GM12878 (cell line): ENCODE measurements at regions not wholly inside any gene's neighbourhood (a gene's known extent, or its start where the extent isn't known, plus 50 kb on each side); places are given as distances from the start of the nearest gene placed in this dataset.

ENCODE experiments used
- ATAC-seq: fragments of 200-7000 bp; cut with Tn5 transposase; 3 replicates; pipeline ENCODE4 v1.9.1; 2020; ENCODE audit warnings: mild to moderate bottlenecking, moderate library complexity
- BruUV-seq: library from RNA; stranded (reverse); fragments of 400-500 nt; replicated peaks from 2 replicates; lab custom pipeline; 2021; lab: Mats Ljungman, UMichigan
- CTCF ChIA-PET: fragments of 300-600 bp; sonication (Branson Sonifier 250); formaldehyde crosslinking; extraction: SDS; loops from one replicate; lab custom pipeline; 2021; ENCODE audit warnings: inconsistent platforms; lab: Yijun Ruan, JAX
- POLR2A ChIA-PET: fragments of 350-600 bp; formaldehyde crosslinking; extraction: SDS; loops from one replicate; lab custom pipeline; 2021; ENCODE audit warnings: inconsistent platforms; lab: Charles Lee
- RAD21 ChIA-PET: fragments of 300-600 bp; sonication (Branson Sonifier 250); formaldehyde crosslinking; loops from one replicate; lab custom pipeline; 2023; ENCODE audit warnings: antibody characterized with exemption; ENCODE audit not compliant: unreplicated experiment; lab: Charles Lee
- SMC1A ChIA-PET: fragments of 300-600 bp; sonication (Branson Sonifier 250); formaldehyde crosslinking; loops from one replicate; lab custom pipeline; 2023; ENCODE audit not compliant: unreplicated experiment, uncharacterized antibody; lab: Charles Lee
- DNase-seq: peaks from one replicate; pipeline ENCODE4 v3.0.0-alpha.2; 2011; ENCODE audit warnings: low read depth, low spot score
- FAIRE-seq: peaks from 3 replicates; lab custom pipeline; 2011; peaks lifted over from hg19 to GRCh38; lab: Jason Lieb, UNC
- H2AFZ ChIP-seq: 2 replicates; pipeline ENCODE4 v1.6.0; 2011; ENCODE audit warnings: low read depth, low read length, control low read depth; ENCODE audit not compliant: control insufficient read depth
- H3K27ac ChIP-seq: 2 replicates; pipeline ENCODE4 v1.5.1; 2011; ENCODE audit warnings: control low read depth; ENCODE audit not compliant: control insufficient read depth, insufficient read depth
- H3K27me3 ChIP-seq, 2 experiments: replicated peaks in 1 of 2; 2 replicates each; pipeline versions ENCODE4 v1.6.0 to v1.6.1; 2011; ENCODE audit warnings: low read length in 1 of 2; ENCODE audit not compliant: control insufficient read depth in 2 of 2, insufficient read depth in 2 of 2
- H3K36me3 ChIP-seq, 2 experiments: 2 replicates each; pipeline ENCODE4 v1.5.1; 2011; ENCODE audit warnings: low read length in 1 of 2; ENCODE audit not compliant: control insufficient read depth in 2 of 2, insufficient read depth in 2 of 2
- H3K4me1 ChIP-seq: 2 replicates; pipeline ENCODE4 v1.6.1; 2011; ENCODE audit warnings: mild to moderate bottlenecking, low read length, moderate library complexity, mixed read lengths; ENCODE audit not compliant: control insufficient read depth, insufficient read depth
- H3K4me2 ChIP-seq: 2 replicates; pipeline ENCODE4 v1.6.0; 2011; ENCODE audit warnings: control low read depth; ENCODE audit not compliant: control insufficient read depth, insufficient read depth
- H3K4me3 ChIP-seq: fragments of 200-600 bp; sonication (generic); 2 replicates; pipeline ENCODE4 v1.5.1; 2016
- H3K79me2 ChIP-seq: 2 replicates; pipeline ENCODE4 v1.6.0; 2011; ENCODE audit warnings: low read length; ENCODE audit not compliant: control insufficient read depth, insufficient read depth
- H3K9ac ChIP-seq: 2 replicates; pipeline ENCODE4 v1.8.0; 2011; ENCODE audit warnings: low read length, control low read depth, mixed read lengths; ENCODE audit not compliant: control insufficient read depth, insufficient read depth
- H3K9me3 ChIP-seq: replicated peaks from 3 replicates; pipeline ENCODE4 v1.5.1; 2011; ENCODE audit warnings: mild to moderate bottlenecking, low read length; ENCODE audit not compliant: control insufficient read depth, insufficient read depth
- H4K20me1 ChIP-seq: 2 replicates; pipeline ENCODE4 v1.6.0; 2011; ENCODE audit not compliant: control insufficient read depth, insufficient read depth
- CBX5 ChIP-seq: sonication (generic); IDR thresholded peaks from 2 replicates; pipeline ENCODE4 v1.6.1; 2016; ENCODE audit warnings: low read depth, moderate library complexity, mild to moderate bottlenecking, inconsistent platforms
- CREM ChIP-seq: IDR thresholded peaks from 2 replicates; pipeline ENCODE4 v1.6.1; 2014; ENCODE audit warnings: antibody characterized with exemption, low read depth
- GATAD2B ChIP-seq: fragments of 450-650 bp; conservative IDR thresholded peaks from 2 replicates; pipeline ENCODE4 v1.6.1; 2017; ENCODE audit warnings: low read depth, mild to moderate bottlenecking, moderate library complexity
- HCFC1 ChIP-seq: fragments of 150-350 bp; IDR thresholded peaks from 2 replicates; pipeline ENCODE4 v1.6.1; 2014; ENCODE audit warnings: low read length
- PAX8 ChIP-seq: fragments of 450-650 bp; IDR thresholded peaks from 2 replicates; pipeline ENCODE4 v1.6.1; 2017; ENCODE audit warnings: mild to moderate bottlenecking, moderate library complexity
- SIN3A ChIP-seq: IDR thresholded peaks from 2 replicates; pipeline ENCODE4 v1.6.1; 2012; ENCODE audit warnings: low read depth, low read length, improper control_type of control experiment
- SP1 ChIP-seq: IDR thresholded peaks from one replicate; pipeline ENCODE4 v1.6.1; 2011; ENCODE audit warnings: low read depth, low read length
- TARDBP ChIP-seq: IDR thresholded peaks from 2 replicates; pipeline ENCODE4 v1.6.1; 2016; ENCODE audit warnings: borderline replicate concordance
- YBX1 ChIP-seq: fragments of 450-650 bp; IDR thresholded peaks from 2 replicates; pipeline ENCODE4 v1.6.1; 2016; ENCODE audit warnings: antibody characterized with exemption
- YY1 ChIP-seq: IDR thresholded peaks from 2 replicates; pipeline ENCODE4 v1.6.1; 2011; ENCODE audit warnings: low read depth, mild to moderate bottlenecking, low read length
- WGBS: methylation state at CpG from one replicate; pipeline ENCODE4 v1.1.6; 2016; ENCODE audit warnings: low lambda C conversion rate; ENCODE audit not compliant: insufficient replicate concordance, insufficient coverage; ENCODE audit errors: missing lambda C conversion rate; 5-methylcytosine and 5-hydroxymethylcytosine counted together
- in situ Hi-C: fragments of 300-500 bp; cut with MboI; formaldehyde crosslinking; loops from 9 replicates; pipeline ENCODE4 v1.14.3; 2018; ENCODE audit warnings: mixed read lengths
- intact Hi-C: fragments of 100-400 bp; cut with micrococcal nuclease; formaldehyde crosslinking; loops from one replicate; pipeline ENCODE4 v1.14.2; 2022; ENCODE audit not compliant: unreplicated experiment
- TF ChIP-seq, protein P1 (sequence below): IDR thresholded peaks from 2 replicates; pipeline ENCODE4 v1.6.1; 2012; ENCODE audit warnings: low read length, inconsistent platforms
- TF ChIP-seq, protein P2 (sequence below): IDR thresholded peaks from 2 replicates; pipeline ENCODE4 v1.6.1; 2012; ENCODE audit warnings: mild to moderate bottlenecking, low read depth, low read length

DNA sequence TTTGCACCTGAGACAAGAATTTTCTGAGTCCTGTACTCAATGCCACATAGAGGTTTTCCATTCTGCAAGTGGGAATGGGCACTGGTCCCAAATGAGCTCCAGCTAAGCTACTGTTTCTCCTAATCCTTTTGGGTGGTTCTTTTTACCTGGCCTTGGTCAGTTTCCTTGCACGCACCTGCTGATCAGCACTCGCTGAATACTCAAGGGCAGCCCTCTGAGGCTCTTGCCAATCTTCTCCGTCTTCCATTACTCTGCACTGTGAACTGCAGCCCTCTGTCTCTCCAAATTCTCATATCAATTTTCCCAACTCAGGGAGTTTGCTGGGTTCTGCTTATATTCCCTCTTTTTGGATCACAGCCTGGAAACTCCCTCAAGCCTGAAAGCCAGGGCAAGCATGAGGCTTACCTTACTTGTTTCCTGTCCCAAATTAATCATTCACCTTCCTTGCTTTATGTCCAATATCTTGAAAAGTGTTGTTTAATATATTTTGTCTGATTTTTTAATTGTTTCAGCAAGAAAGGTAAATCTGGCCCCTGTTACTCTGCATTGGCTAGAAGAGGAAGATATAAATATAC is 138.0 kb upstream of the TBX18 start:
- Histone ChIP-seq H3K79me2 (no peaks in the 10 kb centered on the region), H3K36me3 (no peaks in the 10 kb centered on the region), H3K27ac (no peak overlapping the region), H3K4me3 (no peak overlapping the region), H4K20me1 (no peaks in the 10 kb centered on the region), H3K4me2 (no peak overlapping the region), H3K27me3 (no peaks in the 10 kb centered on the region; a peak in 1 of 4 replicates), H2AFZ (no peak overlapping the region), H3K9ac (no peak overlapping the region), H3K9me3 (no peaks in the 10 kb centered on the region), H3K4me1 (no peaks in the 10 kb centered on the region)
- TF ChIP-seq SP1 (no peak), PAX8 (no peak), GATAD2B (no peak), YBX1 (no peak), CBX5 (no peak), TARDBP (no peak), YY1 (no peak), HCFC1 (no peak), CREM (no peak), SIN3A (no peak)
- TF ChIP-seq, protein P1, sequence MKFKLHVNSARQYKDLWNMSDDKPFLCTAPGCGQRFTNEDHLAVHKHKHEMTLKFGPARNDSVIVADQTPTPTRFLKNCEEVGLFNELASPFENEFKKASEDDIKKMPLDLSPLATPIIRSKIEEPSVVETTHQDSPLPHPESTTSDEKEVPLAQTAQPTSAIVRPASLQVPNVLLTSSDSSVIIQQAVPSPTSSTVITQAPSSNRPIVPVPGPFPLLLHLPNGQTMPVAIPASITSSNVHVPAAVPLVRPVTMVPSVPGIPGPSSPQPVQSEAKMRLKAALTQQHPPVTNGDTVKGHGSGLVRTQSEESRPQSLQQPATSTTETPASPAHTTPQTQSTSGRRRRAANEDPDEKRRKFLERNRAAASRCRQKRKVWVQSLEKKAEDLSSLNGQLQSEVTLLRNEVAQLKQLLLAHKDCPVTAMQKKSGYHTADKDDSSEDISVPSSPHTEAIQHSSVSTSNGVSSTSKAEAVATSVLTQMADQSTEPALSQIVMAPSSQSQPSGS = no peak
- TF ChIP-seq, protein P2, sequence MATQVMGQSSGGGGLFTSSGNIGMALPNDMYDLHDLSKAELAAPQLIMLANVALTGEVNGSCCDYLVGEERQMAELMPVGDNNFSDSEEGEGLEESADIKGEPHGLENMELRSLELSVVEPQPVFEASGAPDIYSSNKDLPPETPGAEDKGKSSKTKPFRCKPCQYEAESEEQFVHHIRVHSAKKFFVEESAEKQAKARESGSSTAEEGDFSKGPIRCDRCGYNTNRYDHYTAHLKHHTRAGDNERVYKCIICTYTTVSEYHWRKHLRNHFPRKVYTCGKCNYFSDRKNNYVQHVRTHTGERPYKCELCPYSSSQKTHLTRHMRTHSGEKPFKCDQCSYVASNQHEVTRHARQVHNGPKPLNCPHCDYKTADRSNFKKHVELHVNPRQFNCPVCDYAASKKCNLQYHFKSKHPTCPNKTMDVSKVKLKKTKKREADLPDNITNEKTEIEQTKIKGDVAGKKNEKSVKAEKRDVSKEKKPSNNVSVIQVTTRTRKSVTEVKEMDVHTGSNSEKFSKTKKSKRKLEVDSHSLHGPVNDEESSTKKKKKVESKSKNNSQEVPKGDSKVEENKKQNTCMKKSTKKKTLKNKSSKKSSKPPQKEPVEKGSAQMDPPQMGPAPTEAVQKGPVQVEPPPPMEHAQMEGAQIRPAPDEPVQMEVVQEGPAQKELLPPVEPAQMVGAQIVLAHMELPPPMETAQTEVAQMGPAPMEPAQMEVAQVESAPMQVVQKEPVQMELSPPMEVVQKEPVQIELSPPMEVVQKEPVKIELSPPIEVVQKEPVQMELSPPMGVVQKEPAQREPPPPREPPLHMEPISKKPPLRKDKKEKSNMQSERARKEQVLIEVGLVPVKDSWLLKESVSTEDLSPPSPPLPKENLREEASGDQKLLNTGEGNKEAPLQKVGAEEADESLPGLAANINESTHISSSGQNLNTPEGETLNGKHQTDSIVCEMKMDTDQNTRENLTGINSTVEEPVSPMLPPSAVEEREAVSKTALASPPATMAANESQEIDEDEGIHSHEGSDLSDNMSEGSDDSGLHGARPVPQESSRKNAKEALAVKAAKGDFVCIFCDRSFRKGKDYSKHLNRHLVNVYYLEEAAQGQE = no peak
- ChIA-PET CTCF (no interaction called here), RAD21 (no interaction called here), SMC1A (no interaction called here), POLR2A (no interaction called here)
- no TSS peak for BruUV-seq
- FAIRE-seq = no peak
- no peak for ATAC-seq
- no peak for DNase-seq
- WGBS = 53% methylated on average over 3 of the region's 3 CpGs
- in situ Hi-C loops (no loop called here), intact Hi-C loops (no loop called here)
